GM18499 (cell line): ENCODE measurements at regions not wholly inside any gene's neighbourhood (a gene's known extent, or its start where the extent isn't known, plus 50 kb on each side); places are given as distances from the start of the nearest gene placed in this dataset.
"Not testable (repeated sequence)": the region's sequence is repeated elsewhere in the genome, so short reads cannot be mapped to it uniquely, and the experiment has no call there.

ENCODE experiments used
- ATAC-seq: cut with Tn5 transposase; IDR thresholded peaks from one replicate; pipeline ENCODE4 v1.9.1; 2021; ENCODE audit warnings: moderate number of reproducible peaks; ENCODE audit not compliant: insufficient read depth, unreplicated experiment

GRCh38 chr12:125804660-125805059, 739.4 kb downstream of the AACS start:
- no peak for ATAC-seq

DNA sequence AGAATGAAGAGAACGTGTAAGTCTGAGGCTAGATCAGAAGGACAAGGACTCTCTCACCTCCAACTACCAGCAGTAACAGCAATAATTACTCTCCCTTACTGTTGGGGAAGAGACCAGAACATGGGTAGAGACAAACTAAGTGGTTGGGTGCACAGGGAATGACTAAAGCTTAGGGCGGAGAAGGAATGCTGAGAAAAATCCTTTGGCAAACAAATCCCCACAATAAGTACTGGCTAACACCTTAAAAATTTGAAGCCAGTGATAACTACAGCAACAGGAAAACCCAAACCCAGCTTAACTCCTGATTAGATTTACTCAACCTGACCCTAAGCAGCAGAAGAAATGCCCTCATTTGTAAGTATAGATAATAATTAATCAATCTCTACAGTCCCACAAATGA, 759.0 kb downstream of the AACS start:
- no peak for ATAC-seq

DNA sequence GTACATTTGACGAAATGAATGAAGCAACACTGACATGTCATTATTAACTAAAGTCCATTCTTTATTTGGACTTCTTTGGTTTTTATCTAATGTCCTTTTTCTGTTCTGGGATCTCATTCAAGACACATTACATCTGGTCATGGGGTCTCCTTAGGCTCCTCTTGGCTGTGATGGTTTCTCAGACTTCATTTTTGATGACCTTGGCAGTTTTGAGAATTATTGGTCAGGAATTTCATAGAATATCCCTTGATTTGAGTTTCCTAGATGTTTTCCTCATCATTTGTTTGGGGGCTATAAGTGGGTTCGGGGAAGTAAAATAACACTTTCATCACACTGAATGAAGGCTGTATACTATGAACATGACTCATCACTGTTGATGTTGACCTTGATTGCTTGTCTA, 770.6 kb downstream of the AACS start:
- ATAC-seq: no peak

GRCh38 chr12:125836647-125837046, 771.4 kb downstream of the AACS start:
- ATAC-seq: no peak

GRCh38 chr12:125841332-125841731, 776.1 kb downstream of the AACS start:
- no peak for ATAC-seq

DNA sequence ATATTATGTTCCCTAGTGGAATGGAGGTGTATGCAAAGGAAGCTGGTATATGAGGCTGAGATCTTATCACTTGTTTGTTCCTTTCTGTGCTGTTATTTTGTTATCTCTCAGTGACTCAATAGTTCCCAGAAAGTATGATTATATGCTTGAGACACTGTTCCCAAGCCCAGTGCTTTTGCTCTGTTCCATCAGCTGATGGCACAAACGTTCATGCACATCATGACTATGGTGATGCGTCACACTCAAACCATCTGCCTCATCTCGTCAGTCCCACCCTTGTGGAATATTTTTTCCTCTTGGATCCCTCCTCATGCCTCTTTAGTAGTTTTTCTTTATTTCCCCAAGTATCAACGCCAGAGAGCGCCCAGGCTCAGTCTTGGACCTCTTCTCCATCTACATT, 786.9 kb downstream of the AACS start:
- ATAC-seq: no peak

DNA sequence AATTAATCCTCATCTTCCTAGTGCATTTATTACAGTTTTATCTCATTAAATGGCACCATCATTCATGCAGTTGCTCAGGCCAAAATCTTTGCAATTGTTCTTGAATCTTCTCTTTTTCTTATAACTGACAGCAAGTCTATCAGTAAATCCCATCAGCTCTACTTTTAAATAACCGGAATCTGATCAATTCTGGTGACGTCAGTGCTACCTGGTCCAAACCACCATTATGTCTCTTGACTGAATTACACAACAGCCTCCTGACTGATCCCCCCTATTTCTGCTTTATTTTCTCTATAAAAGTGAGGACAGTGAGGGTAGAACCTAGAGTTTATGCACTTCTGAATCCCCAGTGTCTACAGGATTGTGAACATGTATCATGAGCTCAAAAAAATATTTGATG, 787.4 kb downstream of the AACS start:
- ATAC-seq: no peak

- no peak for ATAC-seq
Measured at GRCh38 chr12:125853670-125854069, 788.4 kb downstream of the AACS start.

DNA sequence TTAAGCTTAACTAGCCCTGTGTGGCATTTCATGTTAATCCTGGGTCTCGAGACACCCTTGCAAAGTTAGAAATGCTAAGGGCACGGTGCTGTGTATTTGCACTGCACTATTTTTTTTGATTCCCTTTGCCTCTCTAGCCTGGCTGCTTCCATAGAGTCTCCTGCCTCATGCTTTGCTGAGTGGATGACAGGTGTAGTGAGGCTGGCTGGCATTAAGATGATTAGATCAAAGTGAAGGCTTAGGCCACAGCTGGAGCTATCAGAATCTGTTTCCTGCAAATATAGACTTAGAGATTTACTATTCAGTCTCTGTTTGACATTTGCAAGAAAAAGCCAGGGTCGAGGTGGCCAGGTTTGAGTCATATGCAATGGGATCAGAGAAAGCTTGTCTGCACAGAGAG, 791.1 kb downstream of the AACS start:
- no peak for ATAC-seq

GRCh38 chr12:125856896-125857295, 791.7 kb downstream of the AACS start:
- ATAC-seq: no peak

GRCh38 chr12:125860672-125861288, 795.5 kb downstream of the AACS start:
- ATAC-seq: no peak

DNA sequence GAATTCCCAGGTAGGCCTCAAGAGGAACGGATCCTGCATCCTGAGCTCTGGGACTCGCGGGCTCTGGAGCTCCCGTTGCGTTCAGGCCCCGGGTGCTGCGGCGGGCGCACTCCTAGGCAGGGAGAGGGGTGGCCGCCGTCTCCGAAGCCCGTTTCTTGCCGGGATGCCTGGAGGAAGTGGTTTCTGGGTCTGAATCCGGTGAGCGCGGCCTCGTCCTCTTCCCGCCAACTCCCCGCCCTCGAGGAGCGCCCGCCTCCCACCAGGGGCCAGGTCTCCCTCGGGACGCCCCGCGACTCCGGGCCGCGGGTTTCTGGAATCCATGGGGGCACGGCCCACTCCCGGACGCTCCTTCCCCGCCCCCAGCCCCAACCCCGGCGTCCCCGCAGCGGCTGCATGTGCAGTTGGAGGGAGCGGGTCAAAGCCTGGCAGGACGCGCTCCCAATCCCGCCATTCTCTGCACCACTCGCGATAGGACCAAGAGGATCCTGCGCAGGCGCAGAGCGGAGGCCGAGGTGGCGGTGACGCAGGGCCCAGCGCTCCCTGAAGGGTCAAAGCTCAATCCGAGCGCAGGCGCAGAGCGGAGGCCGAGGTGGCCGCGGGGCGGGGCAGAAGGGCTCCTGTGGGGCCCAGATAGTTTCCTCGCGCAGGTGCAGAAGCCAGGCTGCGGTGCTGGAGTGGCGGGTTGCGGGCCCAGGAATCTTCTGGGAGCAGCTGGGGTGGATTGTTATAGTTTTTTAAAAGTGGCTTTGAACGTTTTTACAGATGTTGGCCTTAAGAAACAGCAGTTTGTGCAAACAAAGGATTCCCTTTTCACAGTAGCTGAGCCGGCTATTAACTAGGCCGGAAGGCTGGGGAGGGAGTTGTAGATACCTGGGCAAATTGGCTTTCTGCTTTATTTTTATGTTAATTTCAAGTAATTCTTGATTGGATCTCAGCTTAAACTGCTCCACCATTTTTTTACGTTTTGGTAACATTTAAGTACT, 796.4 kb downstream of the AACS start:
- no peak for ATAC-seq

GRCh38 chr12:125865236-125865635, 800.0 kb downstream of the AACS start:
- ATAC-seq: not testable (repeated sequence)

DNA sequence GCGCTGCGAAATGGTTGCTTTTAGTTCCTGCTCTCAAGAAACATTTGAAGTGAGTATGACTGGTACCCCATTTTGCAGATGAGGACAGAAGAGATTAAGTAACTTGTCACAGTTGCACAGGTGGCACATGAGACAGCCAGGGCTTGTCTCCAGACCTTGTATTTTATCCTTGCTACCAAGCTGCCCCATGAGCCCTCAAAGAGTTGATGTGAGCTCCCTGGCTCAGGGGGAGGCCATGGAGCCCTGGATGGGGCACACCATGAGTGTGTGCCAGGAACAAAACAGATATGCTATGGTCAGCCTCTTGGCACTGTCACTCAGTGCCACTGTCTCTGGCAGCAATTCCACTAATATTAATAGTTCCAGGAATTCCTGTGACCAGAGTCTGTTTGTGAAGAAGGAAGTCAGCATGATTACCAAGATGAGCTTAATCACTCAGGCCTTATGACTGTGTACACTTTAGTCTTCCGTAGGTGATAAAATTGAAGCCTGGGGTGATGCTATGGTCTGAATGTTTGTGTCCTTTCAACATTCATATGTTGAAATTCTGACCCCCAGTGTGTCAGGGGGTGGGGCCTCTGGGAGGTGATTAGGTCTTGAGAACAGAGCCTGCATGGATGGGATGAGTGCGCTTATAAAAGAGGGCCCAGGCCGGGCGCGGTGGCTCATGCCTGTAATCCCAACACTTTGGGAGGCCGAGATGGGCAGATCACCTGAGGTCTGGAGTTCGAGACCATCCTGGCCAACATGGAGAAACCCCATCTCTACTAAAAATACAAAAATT, 806.8 kb downstream of the AACS start:
- no peak for ATAC-seq

GRCh38 chr12:125873016-125873415, 807.8 kb downstream of the AACS start:
- no peak for ATAC-seq

DNA sequence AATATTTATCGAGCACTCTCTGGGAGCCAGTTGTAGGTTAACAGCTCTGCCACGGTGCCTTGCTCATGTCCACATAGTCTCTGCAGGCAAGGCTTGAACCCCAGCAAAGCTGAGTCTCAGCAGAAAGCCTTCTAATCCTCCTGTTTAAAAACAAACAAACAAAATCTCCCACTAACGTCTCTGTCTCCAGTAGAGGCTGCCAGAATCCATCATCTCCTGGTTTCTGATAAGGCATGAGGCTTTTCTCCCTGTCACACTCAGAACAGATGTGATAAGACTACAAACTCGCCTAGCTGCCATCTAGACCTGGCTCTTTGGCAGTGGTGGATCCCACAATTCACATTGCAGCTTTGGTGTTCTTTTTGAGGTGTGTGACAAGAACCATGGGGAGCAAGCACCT, 813.2 kb downstream of the AACS start:
- ATAC-seq: no peak

GRCh38 chr12:125882141-125882540, 816.9 kb downstream of the AACS start:
- ATAC-seq: no peak

DNA sequence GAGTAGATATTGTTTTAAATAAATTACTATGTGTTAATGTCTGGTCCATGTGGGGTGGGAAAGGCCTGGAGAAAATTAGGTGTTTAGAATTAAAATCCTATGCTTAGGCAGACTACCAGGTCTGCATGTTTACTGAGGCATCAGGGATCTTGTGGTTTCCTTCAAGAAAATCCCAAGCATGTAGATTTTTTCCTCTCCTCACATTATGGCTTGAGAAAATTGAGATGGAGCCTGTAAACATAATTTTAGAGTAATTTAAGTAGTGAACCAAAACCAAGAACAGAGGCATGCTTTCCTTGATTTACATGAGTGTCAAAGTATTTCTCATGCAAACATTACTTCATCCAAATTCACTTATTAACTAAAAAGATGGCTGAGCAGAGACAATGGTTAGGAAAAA, 823.7 kb downstream of the AACS start:
- ATAC-seq: no peak

- ATAC-seq: no peak
Measured at GRCh38 chr12:125889742-125890141, 824.5 kb downstream of the AACS start.

DNA sequence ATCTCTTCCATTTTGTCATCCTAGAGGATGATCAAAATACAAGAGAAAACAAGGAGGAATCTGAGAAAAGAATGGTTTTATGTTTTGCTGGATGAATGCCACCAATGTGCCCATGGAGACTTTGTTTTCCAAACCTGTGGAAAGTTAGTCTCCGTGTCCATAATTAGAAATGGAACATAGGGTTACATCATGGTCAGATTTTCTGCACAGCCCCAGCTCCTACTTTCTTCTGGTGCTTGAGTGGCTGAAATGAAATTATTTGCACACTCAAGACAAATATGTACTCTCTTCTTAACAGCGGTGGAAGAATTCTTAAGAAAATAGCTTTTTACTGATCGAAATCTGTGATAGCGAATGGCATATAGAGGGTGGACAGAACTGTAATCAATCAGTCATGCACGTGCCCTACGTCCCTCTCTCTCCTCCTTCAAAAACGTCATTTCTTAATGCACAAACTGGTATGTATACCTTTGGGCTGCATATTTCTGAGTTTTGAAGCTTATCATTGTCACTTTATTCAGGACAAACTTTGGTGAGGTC, 825.2 kb downstream of the AACS start:
- no peak for ATAC-seq

GRCh38 chr12:125890971-125891370, 825.7 kb downstream of the AACS start:
- ATAC-seq: no peak
